ENCODE measurements at regions not wholly inside any gene's neighbourhood (a gene's known extent, or its start where the extent isn't known, plus 50 kb on each side); places are given as distances from the start of the nearest gene placed in this dataset.

- TF ChIP-seq CTCF (conservative IDR thresholded peaks at IDR 0.05; ENCODE audit: low read length), result no peak
- no peak for TF ChIP-seq EZH2phosphoT487 (IDR thresholded peaks at IDR 0.05; ENCODE audit: borderline replicate concordance, low read depth, low read length)
- ChIA-PET POLR2A (no interaction called here), CTCF (ENCODE audit: unreplicated experiment) (no interaction called here)
- BruUV-seq (replicated peaks), result no TSS peak
- Histone ChIP-seq H3K4me2 (ENCODE audit: low read length) (no peak overlapping the region), H3K9me2 (ENCODE audit: insufficient read depth, low read length) (no peaks in the 10 kb centered on the region), H3K4me1 (ENCODE audit: insufficient read depth, low read length, poor library complexity, severe bottlenecking) (no peaks in the 10 kb centered on the region), H3K4me3 (ENCODE audit: low read depth, low read length, poor library complexity, severe bottlenecking) (no peak overlapping the region), H3K27ac (ENCODE audit: low read depth, low read length, poor library complexity, severe bottlenecking) (no peak overlapping the region), H3K36me3 (ENCODE audit: insufficient read depth, low read length) (no peaks in the 10 kb centered on the region), H2AFZ (ENCODE audit: low read length) (no peak overlapping the region), H3K79me2 (ENCODE audit: insufficient read depth, low read depth, low read length) (no peaks in the 10 kb centered on the region), H4K20me1 (ENCODE audit: insufficient read depth, low read length) (no peaks in the 10 kb centered on the region), H3K9me3 (ENCODE audit: low read length) (no peaks in the 10 kb centered on the region)
- intact Hi-C loops (cut with micrococcal nuclease; ENCODE audit: unreplicated experiment), result no loop called here
- no peak for DNase-seq (ENCODE audit: low spot score)
Observed at GRCh38 chr5:93929131-93929530, 187.7 kb upstream of the POU5F2 start.

GRCh38 chr5:93926831-93927620 lies 185.6 kb upstream of the POU5F2 start:
- Histone ChIP-seq H3K9me3 (ENCODE audit: low read length) (no peaks in the 10 kb centered on the region), H3K4me3 (ENCODE audit: low read depth, low read length, poor library complexity, severe bottlenecking) (no peak overlapping the region), H3K27ac (ENCODE audit: low read depth, low read length, poor library complexity, severe bottlenecking) (no peak overlapping the region), H3K36me3 (ENCODE audit: insufficient read depth, low read length) (no peaks in the 10 kb centered on the region), H3K79me2 (ENCODE audit: insufficient read depth, low read depth, low read length) (no peaks in the 10 kb centered on the region), H4K20me1 (ENCODE audit: insufficient read depth, low read length) (no peaks in the 10 kb centered on the region), H3K9me2 (ENCODE audit: insufficient read depth, low read length) (no peaks in the 10 kb centered on the region), H3K4me1 (ENCODE audit: insufficient read depth, low read length, poor library complexity, severe bottlenecking) (no peaks in the 10 kb centered on the region), H3K4me2 (ENCODE audit: low read length) (no peak overlapping the region), H2AFZ (ENCODE audit: low read length) (no peak overlapping the region)
- TF ChIP-seq CTCF (conservative IDR thresholded peaks at IDR 0.05; ENCODE audit: low read length) (no peak), EZH2phosphoT487 (IDR thresholded peaks at IDR 0.05; ENCODE audit: borderline replicate concordance, low read depth, low read length) (no peak)
- ChIA-PET POLR2A (interaction anchor here (1.3 kb wide), 1 partner anchor 14 kb away, joined by 3 read pairs; no protein-coding TSS in a partner anchor), CTCF (ENCODE audit: unreplicated experiment) (no interaction called here)
- intact Hi-C loops (cut with micrococcal nuclease; ENCODE audit: unreplicated experiment), result no loop called here
- no TSS peak for BruUV-seq (replicated peaks)
- DNase-seq (ENCODE audit: low spot score), result no peak

- intact Hi-C loops (cut with micrococcal nuclease; ENCODE audit: unreplicated experiment), result no loop called here
- CTCF ChIA-PET (ENCODE audit: unreplicated experiment), result no interaction called here
- BruUV-seq (replicated peaks), result no TSS peak
Observed at GRCh38 chr5:93925321-93925720, 183.9 kb upstream of the POU5F2 start.

More at GRCh38 chr5:93925321-93925720, 183.9 kb upstream of the POU5F2 start:
- Histone ChIP-seq H3K4me2 (ENCODE audit: low read length) (no peak overlapping the region), H3K27ac (ENCODE audit: low read depth, low read length, poor library complexity, severe bottlenecking) (no peak overlapping the region), H3K36me3 (ENCODE audit: insufficient read depth, low read length) (no peaks in the 10 kb centered on the region), H2AFZ (ENCODE audit: low read length) (no peak overlapping the region), H3K9me3 (ENCODE audit: low read length) (no peaks in the 10 kb centered on the region), H3K4me1 (ENCODE audit: insufficient read depth, low read length, poor library complexity, severe bottlenecking) (no peaks in the 10 kb centered on the region), H3K9me2 (ENCODE audit: insufficient read depth, low read length) (no peaks in the 10 kb centered on the region), H3K79me2 (ENCODE audit: insufficient read depth, low read depth, low read length) (no peaks in the 10 kb centered on the region), H4K20me1 (ENCODE audit: insufficient read depth, low read length) (no peaks in the 10 kb centered on the region; the same call in 1 of the 2 replicates), H3K4me3 (ENCODE audit: low read depth, low read length, poor library complexity, severe bottlenecking) (no peak overlapping the region)
- no peak for TF ChIP-seq EZH2phosphoT487 (IDR thresholded peaks at IDR 0.05; ENCODE audit: borderline replicate concordance, low read depth, low read length)
- TF ChIP-seq CTCF (conservative IDR thresholded peaks at IDR 0.05; ENCODE audit: low read length), result no peak
- DNase-seq (ENCODE audit: low spot score), result no peak
- POLR2A ChIA-PET, result interaction anchor here (0.6 kb wide), 1 partner anchor 58 kb away, joined by 3 read pairs; no protein-coding TSS in a partner anchor
